WI38 (cell line): ENCODE measurements at regions not wholly inside any gene's neighbourhood (a gene's known extent, or its start where the extent isn't known, plus 50 kb on each side); places are given as distances from the start of the nearest gene placed in this dataset.
"Not testable (repeated sequence)": the region's sequence is repeated elsewhere in the genome, so short reads cannot be mapped to it uniquely, and the experiment has no call there.

Experiments used
- H3K4me3 ChIP-seq: 2 replicates; pipeline ENCODE4 v1.5.1; 2011; ENCODE audit warnings: low read depth, mild to moderate bottlenecking, control low read depth, low read length
- CTCF ChIP-seq: IDR thresholded peaks from 2 replicates; pipeline ENCODE4 v1.5.1; 2012; ENCODE audit warnings: low read depth, mild to moderate bottlenecking, control low read depth, low read length

- H3K4me3 ChIP-seq = no peak overlapping the region
- no peak for TF ChIP-seq CTCF
These were observed 518.5 kb downstream of the DCDC2C start for GRCh38 chr2:4221845-4222244.

- not testable (repeated sequence) for H3K4me3 ChIP-seq
These were observed 541.0 kb downstream of the DCDC2C start for GRCh38 chr2:4244422-4244821.

GRCh38 chr2:4246364-4247131 lies 543.2 kb downstream of the DCDC2C start:
- TF ChIP-seq CTCF = no peak
- no peak overlapping the region for H3K4me3 ChIP-seq

- TF ChIP-seq CTCF = no peak
- no peak overlapping the region for H3K4me3 ChIP-seq
These were observed 544.4 kb downstream of the DCDC2C start for GRCh38 chr2:4247791-4248190.

GRCh38 chr2:4255491-4255890 lies 552.1 kb downstream of the DCDC2C start:
- no peak for TF ChIP-seq CTCF
- H3K4me3 ChIP-seq = no peak overlapping the region

GRCh38 chr2:4256351-4256750 lies 553.0 kb downstream of the DCDC2C start:
- no peak overlapping the region for H3K4me3 ChIP-seq
- TF ChIP-seq CTCF = no peak

GRCh38 chr2:4258563-4258962 lies 555.2 kb downstream of the DCDC2C start:
- no peak for TF ChIP-seq CTCF
- no peak overlapping the region for H3K4me3 ChIP-seq

- H3K4me3 ChIP-seq = no peak overlapping the region
- TF ChIP-seq CTCF = no peak
These were observed 562.6 kb downstream of the DCDC2C start for GRCh38 chr2:4265936-4266335.
